H9 (cell line): ENCODE measurements at regions not wholly inside any gene's neighbourhood (a gene's known extent, or its start where the extent isn't known, plus 50 kb on each side); places are given as distances from the start of the nearest gene placed in this dataset.

Experiments
- DNase-seq: peaks from one replicate; pipeline ENCODE4 v3.0.0-alpha.2; 2017
- H2AFZ ChIP-seq: one replicate; pipeline ENCODE4 v1.6.1; 2013; ENCODE audit warnings: mild to moderate bottlenecking, low read length, control low read depth, moderate library complexity
- H2AK5ac ChIP-seq: 2 replicates; pipeline ENCODE4 v1.6.1; 2013; ENCODE audit warnings: low read length, control low read depth, mixed read lengths; ENCODE audit not compliant: insufficient read length
- H2BK120ac ChIP-seq: one replicate; pipeline ENCODE4 v1.6.1; 2013; ENCODE audit warnings: low read depth, mild to moderate bottlenecking, low read length, control low read depth, inconsistent platforms; ENCODE audit not compliant: poor library complexity, severe bottlenecking
- H2BK12ac ChIP-seq: 2 replicates; pipeline ENCODE4 v1.6.1; 2013; ENCODE audit warnings: low read length, control low read depth, mixed read lengths, low read depth; ENCODE audit not compliant: insufficient read length
- H2BK15ac ChIP-seq: 2 replicates; pipeline ENCODE4 v1.6.1; 2013; ENCODE audit warnings: low read depth, low read length, control low read depth
- H2BK20ac ChIP-seq: one replicate; pipeline ENCODE4 v1.6.1; 2013; ENCODE audit warnings: low read depth, mild to moderate bottlenecking, low read length, control low read depth, inconsistent platforms; ENCODE audit not compliant: poor library complexity, severe bottlenecking
- H2BK5ac ChIP-seq: 2 replicates; pipeline ENCODE4 v1.6.1; 2013; ENCODE audit warnings: low read length, control low read depth, mixed read lengths; ENCODE audit not compliant: insufficient read length
- H3K14ac ChIP-seq: 2 replicates; pipeline ENCODE4 v1.6.1; 2013; ENCODE audit warnings: low read length, control low read depth; ENCODE audit not compliant: insufficient read depth
- H3K18ac ChIP-seq: 2 replicates; pipeline ENCODE4 v1.6.1; 2013; ENCODE audit warnings: low read depth, mild to moderate bottlenecking, mixed read lengths, low read length, control low read depth; ENCODE audit not compliant: insufficient read length
- H3K23ac ChIP-seq: 2 replicates; pipeline ENCODE4 v1.6.1; 2013; ENCODE audit warnings: low read length, control low read depth, mixed read lengths, low read depth; ENCODE audit not compliant: insufficient read length
- H3K23me2 ChIP-seq: 2 replicates; pipeline ENCODE4 v1.6.1; 2013; ENCODE audit warnings: low read depth, mild to moderate bottlenecking, mixed read lengths, low read length, control low read depth; ENCODE audit not compliant: insufficient read length, poor library complexity, severe bottlenecking
- H3K27ac ChIP-seq: 2 replicates; pipeline ENCODE4 v1.5.1; 2013; ENCODE audit warnings: low read length, control low read depth, mixed read lengths, low read depth; ENCODE audit not compliant: insufficient read length
- H3K27me3 ChIP-seq: 2 replicates; pipeline ENCODE4 v1.6.1; 2013; ENCODE audit warnings: low read length, control low read depth, inconsistent platforms; ENCODE audit not compliant: insufficient read depth
- H3K4ac ChIP-seq: 2 replicates; pipeline ENCODE4 v1.6.1; 2013; ENCODE audit warnings: low read depth, mild to moderate bottlenecking, control low read depth, inconsistent platforms, low read length, moderate library complexity
- H3K4me1 ChIP-seq: 2 replicates; pipeline ENCODE4 v1.6.1; 2013; ENCODE audit warnings: low read length, control low read depth, inconsistent platforms; ENCODE audit not compliant: insufficient read depth
- H3K4me2 ChIP-seq: 2 replicates; pipeline ENCODE4 v1.6.1; 2013; ENCODE audit warnings: low read length, control low read depth, mixed read lengths; ENCODE audit not compliant: insufficient read length, insufficient read depth
- H3K56ac ChIP-seq: 2 replicates; pipeline ENCODE4 v1.6.1; 2013; ENCODE audit warnings: low read depth, mild to moderate bottlenecking, mixed read lengths, low read length, control low read depth; ENCODE audit not compliant: insufficient read length
- H3K79me1 ChIP-seq: 2 replicates; pipeline ENCODE4 v1.6.1; 2013; ENCODE audit warnings: low read depth, mild to moderate bottlenecking, moderate library complexity, low read length, control low read depth, inconsistent platforms; ENCODE audit not compliant: insufficient read depth, poor library complexity, severe bottlenecking
- H3K79me2 ChIP-seq: 2 replicates; pipeline ENCODE4 v1.6.1; 2013; ENCODE audit warnings: low read length, control low read depth, inconsistent platforms; ENCODE audit not compliant: insufficient read depth
- H3K9ac ChIP-seq: 2 replicates; pipeline ENCODE4 v1.6.1; 2013; ENCODE audit warnings: low read length, control low read depth, mixed read lengths; ENCODE audit not compliant: insufficient read length; ENCODE audit errors: extremely low read depth
- H3K9me3 ChIP-seq: one replicate; pipeline ENCODE4 v1.6.1; 2013; ENCODE audit warnings: low read depth, low read length, inconsistent platforms; ENCODE audit not compliant: control insufficient read depth
- H3T11ph ChIP-seq: one replicate; pipeline ENCODE4 v1.6.1; 2013; ENCODE audit warnings: mild to moderate bottlenecking, low read length, control low read depth, inconsistent platforms
- H4K20me1 ChIP-seq: one replicate; pipeline ENCODE4 v1.6.1; 2013; ENCODE audit not compliant: control insufficient read depth, insufficient read length, insufficient read depth
- H4K5ac ChIP-seq: 2 replicates; pipeline ENCODE4 v1.6.1; 2013; ENCODE audit warnings: low read depth, mild to moderate bottlenecking, mixed read lengths, low read length, control low read depth; ENCODE audit not compliant: insufficient read length
- H4K8ac ChIP-seq: replicated peaks from 2 replicates; pipeline ENCODE4 v1.6.1; 2013; ENCODE audit warnings: low read length, control low read depth, mixed read lengths, low read depth; ENCODE audit not compliant: insufficient read length
- H4K91ac ChIP-seq: 2 replicates; pipeline ENCODE4 v1.6.1; 2013; ENCODE audit warnings: low read depth, mild to moderate bottlenecking, moderate library complexity, mixed read lengths, low read length, control low read depth; ENCODE audit not compliant: insufficient read length
- H3K27ac Mint-ChIP-seq, 3 experiments: 2 replicates in 2 of 3; 3 replicates in 1 of 3; pipeline ENCODE4 v1.8.0; 2020 to 2021; ENCODE audit warnings: mixed read lengths in 3 of 3, mild to moderate bottlenecking in 1 of 3, moderate library complexity in 1 of 3
- H3K27me3 Mint-ChIP-seq: 2 replicates; pipeline ENCODE4 v1.8.0; 2021; ENCODE audit warnings: low read depth, mild to moderate bottlenecking, moderate library complexity, mixed read lengths
- H3K36me3 Mint-ChIP-seq, 3 experiments: 2 replicates in 2 of 3; 3 replicates in 1 of 3; pipeline ENCODE4 v1.8.0; 2020 to 2021; ENCODE audit warnings: low read depth in 3 of 3, mixed read lengths in 3 of 3; ENCODE audit not compliant: insufficient read depth in 1 of 3
- H3K4me1 Mint-ChIP-seq, 2 experiments: 2 replicates each; pipeline ENCODE4 v1.8.0; 2020; ENCODE audit warnings: mixed read lengths in 2 of 2
- H3K4me3 Mint-ChIP-seq, 2 experiments: 2 replicates in 1 of 2; 3 replicates in 1 of 2; pipeline ENCODE4 v1.8.0; 2020 to 2021; ENCODE audit warnings: mild to moderate bottlenecking in 2 of 2, mixed read lengths in 2 of 2, moderate library complexity in 1 of 2
- H3K9me3 Mint-ChIP-seq, 2 experiments: 2 replicates in 1 of 2; 3 replicates in 1 of 2; pipeline ENCODE4 v1.8.0; 2020; ENCODE audit warnings: mild to moderate bottlenecking in 2 of 2, mixed read lengths in 2 of 2, moderate library complexity in 1 of 2
- CTCF ChIP-seq: fragments of 200-600 bp; sonication (generic); conservative IDR thresholded peaks from 3 replicates; pipeline ENCODE4 v1.8.0; 2021; ENCODE audit warnings: antibody characterized with exemption, mild to moderate bottlenecking
- WGBS: extraction: QIAGEN DNeasy Blood & Tissue Kit; methylation state at CpG from one replicate; pipeline ENCODE4 v1.1.7; 2013; ENCODE audit warnings: missing lambda C conversion rate, low lambda C conversion rate, mixed read lengths; ENCODE audit not compliant: insufficient read length; ENCODE audit errors: extremely low coverage; 5-methylcytosine and 5-hydroxymethylcytosine counted together

DNA sequence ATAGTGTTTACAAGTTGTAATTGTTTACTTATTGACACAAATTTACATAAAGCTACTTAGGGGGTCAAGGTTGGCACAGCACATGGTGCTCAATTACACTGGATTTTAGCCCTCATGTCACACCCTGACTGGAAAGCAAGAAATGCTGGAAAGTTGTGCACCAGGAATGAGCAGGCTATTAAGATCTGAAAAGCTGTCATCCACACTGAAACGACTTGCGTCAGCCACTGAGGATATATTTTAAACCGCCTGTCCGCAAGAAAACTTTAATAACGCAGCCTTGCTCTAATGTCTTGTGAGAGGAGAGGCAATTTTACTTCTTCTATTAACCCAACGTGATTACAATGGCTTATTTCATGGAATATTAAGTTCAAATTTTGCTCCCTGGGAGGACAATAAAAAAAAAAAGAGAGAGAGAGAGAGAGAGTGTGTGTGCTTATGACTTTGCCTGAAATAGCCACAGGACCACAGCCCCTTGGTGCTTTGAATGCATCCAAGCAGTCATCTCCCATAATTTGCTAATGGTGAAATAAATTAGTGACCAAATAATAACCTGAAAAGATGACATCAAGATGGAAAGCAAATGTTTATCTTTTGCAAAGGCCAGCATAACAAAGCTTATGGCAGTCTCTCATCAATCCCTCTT, 425.4 kb upstream of the PSMD7 start:
- Histone ChIP-seq H2BK120ac (no peak overlapping the region), H4K91ac (no peak overlapping the region), H3K23ac (no peak overlapping the region), H4K8ac (no peak overlapping the region), H2AK5ac (no peak overlapping the region), H3K56ac (no peak overlapping the region), H3K23me2 (no peaks in the 10 kb centered on the region), H3K18ac (no peak overlapping the region), H3K79me2 (no peaks in the 10 kb centered on the region), H2BK15ac (no peak overlapping the region), H2BK5ac (no peak overlapping the region), H3K9ac (no peak overlapping the region), H2BK12ac (no peak overlapping the region), H3K14ac (no peak overlapping the region), H3K9me3 (no peaks in the 10 kb centered on the region), H2AFZ (no peak overlapping the region), H3K79me1 (no peaks in the 10 kb centered on the region), H3K4me2 (no peak overlapping the region), H3K4me1 (no peaks in the 10 kb centered on the region), H3K4ac (no peak overlapping the region), H4K20me1 (no peaks in the 10 kb centered on the region), H3K27ac (no peak overlapping the region), H4K5ac (no peak overlapping the region), H3T11ph (no peak overlapping the region), H3K27me3 (no peaks in the 10 kb centered on the region), H2BK20ac (no peak overlapping the region)
- no CpG with 5 or more reads among the region's 6 CpGs for WGBS
- no peaks in the 10 kb centered on the region for H3K4me1 Mint-ChIP-seq
- no peaks in the 10 kb centered on the region for H3K36me3 Mint-ChIP-seq
- H3K27me3 Mint-ChIP-seq, result no peaks in the 10 kb centered on the region
- DNase-seq, result no peak
- no peak overlapping the region for H3K27ac Mint-ChIP-seq
- H3K4me3 Mint-ChIP-seq, result no peak overlapping the region; a peak in 1 of 5 replicates
- no peak for TF ChIP-seq CTCF
- H3K9me3 Mint-ChIP-seq, result no peaks in the 10 kb centered on the region
